GM19328 (cell line): ENCODE measurements at regions not wholly inside any gene's neighbourhood (a gene's known extent, or its start where the extent isn't known, plus 50 kb on each side); places are given as distances from the start of the nearest gene placed in this dataset.

Source experiments
- ATAC-seq: cut with Tn5 transposase; IDR thresholded peaks from one replicate; pipeline ENCODE4 v1.9.1; 2021; ENCODE audit warnings: mild to moderate bottlenecking, moderate library complexity; ENCODE audit not compliant: unreplicated experiment

- no peak for ATAC-seq
These were observed 402.6 kb downstream of the TTLL7 start for GRCh38 chr1:83596331-83596730.

GRCh38 chr1:83593073-83593472 lies 405.9 kb downstream of the TTLL7 start:
- no peak for ATAC-seq

GRCh38 chr1:83588140-83588539 lies 410.8 kb downstream of the TTLL7 start:
- no peak for ATAC-seq

GRCh38 chr1:83583351-83584014 lies 415.4 kb downstream of the TTLL7 start:
- no peak for ATAC-seq

GRCh38 chr1:83581747-83582146 lies 417.2 kb downstream of the TTLL7 start:
- no peak for ATAC-seq

- ATAC-seq, result no peak
These were observed 424.1 kb downstream of the TTLL7 start for GRCh38 chr1:83574791-83575190.

- no peak for ATAC-seq
These were observed 425.2 kb downstream of the TTLL7 start for GRCh38 chr1:83573776-83574175.

- no peak for ATAC-seq
These were observed 427.4 kb downstream of the TTLL7 start for GRCh38 chr1:83571536-83571935.

- ATAC-seq, result no peak
These were observed 437.6 kb downstream of the TTLL7 start for GRCh38 chr1:83561346-83561745.

- ATAC-seq, result no peak
These were observed 439.6 kb downstream of the TTLL7 start for GRCh38 chr1:83559129-83559840.

GRCh38 chr1:83555871-83556270 lies 443.1 kb downstream of the TTLL7 start:
- no peak for ATAC-seq

- ATAC-seq, result no peak
These were observed 444.8 kb downstream of the TTLL7 start for GRCh38 chr1:83554174-83554573.

- no peak for ATAC-seq
These were observed 446.1 kb downstream of the TTLL7 start for GRCh38 chr1:83552820-83553219.

- ATAC-seq, result no peak
These were observed 450.6 kb downstream of the TTLL7 start for GRCh38 chr1:83548311-83548710.

- no peak for ATAC-seq
These were observed 451.0 kb downstream of the TTLL7 start for GRCh38 chr1:83547901-83548300.

GRCh38 chr1:83546874-83547273 lies 452.1 kb downstream of the TTLL7 start:
- no peak for ATAC-seq

GRCh38 chr1:83545066-83545862 lies 453.7 kb downstream of the TTLL7 start:
- ATAC-seq, result no peak

GRCh38 chr1:83543222-83543973 lies 455.5 kb downstream of the TTLL7 start:
- no peak for ATAC-seq

- no peak for ATAC-seq
These were observed 467.2 kb downstream of the TTLL7 start for GRCh38 chr1:83531521-83532309.

GRCh38 chr1:83530506-83530905 lies 468.4 kb downstream of the TTLL7 start:
- ATAC-seq, result no peak
